HG03064 (cell line): ENCODE measurements at regions not wholly inside any gene's neighbourhood (a gene's known extent, or its start where the extent isn't known, plus 50 kb on each side); places are given as distances from the start of the nearest gene placed in this dataset.
"Not testable (repeated sequence)": the region's sequence is repeated elsewhere in the genome, so short reads cannot be mapped to it uniquely, and the experiment has no call there.

Experiments
- ATAC-seq: cut with Tn5 transposase; IDR thresholded peaks from one replicate; pipeline ENCODE4 v1.9.1; 2021; ENCODE audit warnings: low read depth; ENCODE audit not compliant: unreplicated experiment

GRCh38 chr4:137960371-137961050 is 281.6 kb downstream of the SLC7A11 start:
- no peak for ATAC-seq

GRCh38 chr4:137957806-137958205 is 284.3 kb downstream of the SLC7A11 start:
- ATAC-seq = no peak

GRCh38 chr4:137956256-137956655 is 285.9 kb downstream of the SLC7A11 start:
- ATAC-seq = no peak

GRCh38 chr4:137955595-137955994 is 286.6 kb downstream of the SLC7A11 start:
- no peak for ATAC-seq

- no peak for ATAC-seq
Observed at GRCh38 chr4:137952116-137952515, 290.0 kb downstream of the SLC7A11 start.

GRCh38 chr4:137950286-137950685 is 291.9 kb downstream of the SLC7A11 start:
- no peak for ATAC-seq

- ATAC-seq = no peak
Observed at GRCh38 chr4:137949746-137950145, 292.4 kb downstream of the SLC7A11 start.

- ATAC-seq = no peak
Observed at GRCh38 chr4:137946453-137947174, 295.5 kb downstream of the SLC7A11 start.

GRCh38 chr4:137942815-137943214 is 299.3 kb downstream of the SLC7A11 start:
- ATAC-seq = not testable (repeated sequence)

GRCh38 chr4:137942015-137942515 is 300.1 kb downstream of the SLC7A11 start:
- not testable (repeated sequence) for ATAC-seq

- no peak for ATAC-seq
Observed at GRCh38 chr4:137934911-137935310, 307.2 kb downstream of the SLC7A11 start.

GRCh38 chr4:137934046-137934445 is 308.1 kb downstream of the SLC7A11 start:
- ATAC-seq = no peak

GRCh38 chr4:137927972-137928371 is 314.2 kb downstream of the SLC7A11 start:
- no peak for ATAC-seq

GRCh38 chr4:137923494-137923893 is 318.7 kb downstream of the SLC7A11 start:
- ATAC-seq = no peak

GRCh38 chr4:137922721-137923120 is 319.4 kb downstream of the SLC7A11 start:
- ATAC-seq = no peak

GRCh38 chr4:137909529-137910309 is 332.4 kb downstream of the SLC7A11 start:
- ATAC-seq = no peak

GRCh38 chr4:137905930-137906329 is 336.2 kb downstream of the SLC7A11 start:
- ATAC-seq = no peak

- no peak for ATAC-seq
Observed at GRCh38 chr4:137901114-137901513, 341.0 kb downstream of the SLC7A11 start.

- ATAC-seq = no peak
Observed at GRCh38 chr4:137896221-137896737, 345.9 kb downstream of the SLC7A11 start.

GRCh38 chr4:137895515-137895914 is 346.6 kb downstream of the SLC7A11 start:
- ATAC-seq = not testable (repeated sequence)

- no peak for ATAC-seq
Observed at GRCh38 chr4:137892134-137892533, 350.0 kb downstream of the SLC7A11 start.
